H9 (cell line): ENCODE measurements at regions not wholly inside any gene's neighbourhood (a gene's known extent, or its start where the extent isn't known, plus 50 kb on each side); places are given as distances from the start of the nearest gene placed in this dataset.

Source experiments
- DNase-seq: peaks from one replicate; pipeline ENCODE4 v3.0.0-alpha.2; 2017
- H2AFZ ChIP-seq: one replicate; pipeline ENCODE4 v1.6.1; 2013; ENCODE audit warnings: mild to moderate bottlenecking, low read length, control low read depth, moderate library complexity
- H2AK5ac ChIP-seq: 2 replicates; pipeline ENCODE4 v1.6.1; 2013; ENCODE audit warnings: low read length, control low read depth, mixed read lengths; ENCODE audit not compliant: insufficient read length
- H2BK120ac ChIP-seq: one replicate; pipeline ENCODE4 v1.6.1; 2013; ENCODE audit warnings: low read depth, mild to moderate bottlenecking, low read length, control low read depth, inconsistent platforms; ENCODE audit not compliant: poor library complexity, severe bottlenecking
- H2BK12ac ChIP-seq: 2 replicates; pipeline ENCODE4 v1.6.1; 2013; ENCODE audit warnings: low read length, control low read depth, mixed read lengths, low read depth; ENCODE audit not compliant: insufficient read length
- H2BK15ac ChIP-seq: 2 replicates; pipeline ENCODE4 v1.6.1; 2013; ENCODE audit warnings: low read depth, low read length, control low read depth
- H2BK20ac ChIP-seq: one replicate; pipeline ENCODE4 v1.6.1; 2013; ENCODE audit warnings: low read depth, mild to moderate bottlenecking, low read length, control low read depth, inconsistent platforms; ENCODE audit not compliant: poor library complexity, severe bottlenecking
- H2BK5ac ChIP-seq: 2 replicates; pipeline ENCODE4 v1.6.1; 2013; ENCODE audit warnings: low read length, control low read depth, mixed read lengths; ENCODE audit not compliant: insufficient read length
- H3K14ac ChIP-seq: 2 replicates; pipeline ENCODE4 v1.6.1; 2013; ENCODE audit warnings: low read length, control low read depth; ENCODE audit not compliant: insufficient read depth
- H3K18ac ChIP-seq: 2 replicates; pipeline ENCODE4 v1.6.1; 2013; ENCODE audit warnings: low read depth, mild to moderate bottlenecking, mixed read lengths, low read length, control low read depth; ENCODE audit not compliant: insufficient read length
- H3K23ac ChIP-seq: 2 replicates; pipeline ENCODE4 v1.6.1; 2013; ENCODE audit warnings: low read length, control low read depth, mixed read lengths, low read depth; ENCODE audit not compliant: insufficient read length
- H3K23me2 ChIP-seq: 2 replicates; pipeline ENCODE4 v1.6.1; 2013; ENCODE audit warnings: low read depth, mild to moderate bottlenecking, mixed read lengths, low read length, control low read depth; ENCODE audit not compliant: insufficient read length, poor library complexity, severe bottlenecking
- H3K27ac ChIP-seq: 2 replicates; pipeline ENCODE4 v1.5.1; 2013; ENCODE audit warnings: low read length, control low read depth, mixed read lengths, low read depth; ENCODE audit not compliant: insufficient read length
- H3K27me3 ChIP-seq: 2 replicates; pipeline ENCODE4 v1.6.1; 2013; ENCODE audit warnings: low read length, control low read depth, inconsistent platforms; ENCODE audit not compliant: insufficient read depth
- H3K4ac ChIP-seq: 2 replicates; pipeline ENCODE4 v1.6.1; 2013; ENCODE audit warnings: low read depth, mild to moderate bottlenecking, control low read depth, inconsistent platforms, low read length, moderate library complexity
- H3K4me1 ChIP-seq: 2 replicates; pipeline ENCODE4 v1.6.1; 2013; ENCODE audit warnings: low read length, control low read depth, inconsistent platforms; ENCODE audit not compliant: insufficient read depth
- H3K4me2 ChIP-seq: 2 replicates; pipeline ENCODE4 v1.6.1; 2013; ENCODE audit warnings: low read length, control low read depth, mixed read lengths; ENCODE audit not compliant: insufficient read length, insufficient read depth
- H3K56ac ChIP-seq: 2 replicates; pipeline ENCODE4 v1.6.1; 2013; ENCODE audit warnings: low read depth, mild to moderate bottlenecking, mixed read lengths, low read length, control low read depth; ENCODE audit not compliant: insufficient read length
- H3K79me1 ChIP-seq: 2 replicates; pipeline ENCODE4 v1.6.1; 2013; ENCODE audit warnings: low read depth, mild to moderate bottlenecking, moderate library complexity, low read length, control low read depth, inconsistent platforms; ENCODE audit not compliant: insufficient read depth, poor library complexity, severe bottlenecking
- H3K79me2 ChIP-seq: 2 replicates; pipeline ENCODE4 v1.6.1; 2013; ENCODE audit warnings: low read length, control low read depth, inconsistent platforms; ENCODE audit not compliant: insufficient read depth
- H3K9ac ChIP-seq: 2 replicates; pipeline ENCODE4 v1.6.1; 2013; ENCODE audit warnings: low read length, control low read depth, mixed read lengths; ENCODE audit not compliant: insufficient read length; ENCODE audit errors: extremely low read depth
- H3K9me3 ChIP-seq: one replicate; pipeline ENCODE4 v1.6.1; 2013; ENCODE audit warnings: low read depth, low read length, inconsistent platforms; ENCODE audit not compliant: control insufficient read depth
- H3T11ph ChIP-seq: one replicate; pipeline ENCODE4 v1.6.1; 2013; ENCODE audit warnings: mild to moderate bottlenecking, low read length, control low read depth, inconsistent platforms
- H4K20me1 ChIP-seq: one replicate; pipeline ENCODE4 v1.6.1; 2013; ENCODE audit not compliant: control insufficient read depth, insufficient read length, insufficient read depth
- H4K5ac ChIP-seq: 2 replicates; pipeline ENCODE4 v1.6.1; 2013; ENCODE audit warnings: low read depth, mild to moderate bottlenecking, mixed read lengths, low read length, control low read depth; ENCODE audit not compliant: insufficient read length
- H4K8ac ChIP-seq: replicated peaks from 2 replicates; pipeline ENCODE4 v1.6.1; 2013; ENCODE audit warnings: low read length, control low read depth, mixed read lengths, low read depth; ENCODE audit not compliant: insufficient read length
- H4K91ac ChIP-seq: 2 replicates; pipeline ENCODE4 v1.6.1; 2013; ENCODE audit warnings: low read depth, mild to moderate bottlenecking, moderate library complexity, mixed read lengths, low read length, control low read depth; ENCODE audit not compliant: insufficient read length
- H3K27ac Mint-ChIP-seq, 3 experiments: 2 replicates in 2 of 3; 3 replicates in 1 of 3; pipeline ENCODE4 v1.8.0; 2020 to 2021; ENCODE audit warnings: mixed read lengths in 3 of 3, mild to moderate bottlenecking in 1 of 3, moderate library complexity in 1 of 3
- H3K27me3 Mint-ChIP-seq: 2 replicates; pipeline ENCODE4 v1.8.0; 2021; ENCODE audit warnings: low read depth, mild to moderate bottlenecking, moderate library complexity, mixed read lengths
- H3K36me3 Mint-ChIP-seq, 3 experiments: 2 replicates in 2 of 3; 3 replicates in 1 of 3; pipeline ENCODE4 v1.8.0; 2020 to 2021; ENCODE audit warnings: low read depth in 3 of 3, mixed read lengths in 3 of 3; ENCODE audit not compliant: insufficient read depth in 1 of 3
- H3K4me1 Mint-ChIP-seq, 2 experiments: 2 replicates each; pipeline ENCODE4 v1.8.0; 2020; ENCODE audit warnings: mixed read lengths in 2 of 2
- H3K4me3 Mint-ChIP-seq, 2 experiments: 2 replicates in 1 of 2; 3 replicates in 1 of 2; pipeline ENCODE4 v1.8.0; 2020 to 2021; ENCODE audit warnings: mild to moderate bottlenecking in 2 of 2, mixed read lengths in 2 of 2, moderate library complexity in 1 of 2
- H3K9me3 Mint-ChIP-seq, 2 experiments: 2 replicates in 1 of 2; 3 replicates in 1 of 2; pipeline ENCODE4 v1.8.0; 2020; ENCODE audit warnings: mild to moderate bottlenecking in 2 of 2, mixed read lengths in 2 of 2, moderate library complexity in 1 of 2
- CTCF ChIP-seq: fragments of 200-600 bp; sonication (generic); conservative IDR thresholded peaks from 3 replicates; pipeline ENCODE4 v1.8.0; 2021; ENCODE audit warnings: antibody characterized with exemption, mild to moderate bottlenecking
- WGBS: extraction: QIAGEN DNeasy Blood & Tissue Kit; methylation state at CpG from one replicate; pipeline ENCODE4 v1.1.7; 2013; ENCODE audit warnings: missing lambda C conversion rate, low lambda C conversion rate, mixed read lengths; ENCODE audit not compliant: insufficient read length; ENCODE audit errors: extremely low coverage; 5-methylcytosine and 5-hydroxymethylcytosine counted together

GRCh38 chr7:27388561-27388960, 146.0 kb downstream of the EVX1 start:
- no peak overlapping the region for H3K4me3 Mint-ChIP-seq
- Histone ChIP-seq H2BK120ac (no peak overlapping the region), H4K20me1 (no peaks in the 10 kb centered on the region), H4K5ac (no peak overlapping the region), H2BK15ac (no peak overlapping the region), H2BK5ac (no peak overlapping the region), H3T11ph (no peak overlapping the region), H3K23ac (no peak overlapping the region), H3K79me2 (no peaks in the 10 kb centered on the region), H3K4ac (no peak overlapping the region), H2AFZ (no peak overlapping the region), H3K56ac (no peak overlapping the region), H3K9me3 (no peaks in the 10 kb centered on the region), H3K18ac (no peak overlapping the region), H3K4me2 (no peak overlapping the region), H3K23me2 (no peaks in the 10 kb centered on the region), H3K14ac (no peak overlapping the region), H3K27ac (no peak overlapping the region), H3K4me1 (no peaks in the 10 kb centered on the region), H3K27me3 (no peaks in the 10 kb centered on the region), H2AK5ac (no peak overlapping the region), H4K91ac (no peak overlapping the region), H2BK12ac (no peak overlapping the region), H2BK20ac (no peak overlapping the region), H3K79me1 (no peaks in the 10 kb centered on the region), H3K9ac (no peak overlapping the region), H4K8ac (no peak overlapping the region)
- no peak overlapping the region for H3K27ac Mint-ChIP-seq
- DNase-seq: no peak
- peaks cover 0 to 7% of the 10 kb centered on the region in 2 experiments; a peak in 1 of 4 replicates for H3K4me1 Mint-ChIP-seq
- H3K27me3 Mint-ChIP-seq: peaks cover 2% of the 10 kb centered on the region
- WGBS: no CpG with 5 or more reads among the region's 7 CpGs
- H3K9me3 Mint-ChIP-seq: no peaks in the 10 kb centered on the region
- no peaks in the 10 kb centered on the region for H3K36me3 Mint-ChIP-seq
- TF ChIP-seq CTCF: no peak
